C4-2B (cell line): ENCODE measurements at regions not wholly inside any gene's neighbourhood (a gene's known extent, or its start where the extent isn't known, plus 50 kb on each side); places are given as distances from the start of the nearest gene placed in this dataset.

Source experiments
- H3K27ac ChIP-seq: fragments of 450-650 bp; 2 replicates; pipeline ENCODE4 v1.5.1; 2017
- ZFX ChIP-seq: fragments of 450-650 bp; IDR thresholded peaks from 2 replicates; pipeline ENCODE4 v1.6.1; 2017
- TF ChIP-seq, protein P1 (sequence below): fragments of 450-650 bp; conservative IDR thresholded peaks from 2 replicates; pipeline ENCODE4 v1.5.1; 2017; ENCODE audit warnings: mild to moderate bottlenecking

DNA sequence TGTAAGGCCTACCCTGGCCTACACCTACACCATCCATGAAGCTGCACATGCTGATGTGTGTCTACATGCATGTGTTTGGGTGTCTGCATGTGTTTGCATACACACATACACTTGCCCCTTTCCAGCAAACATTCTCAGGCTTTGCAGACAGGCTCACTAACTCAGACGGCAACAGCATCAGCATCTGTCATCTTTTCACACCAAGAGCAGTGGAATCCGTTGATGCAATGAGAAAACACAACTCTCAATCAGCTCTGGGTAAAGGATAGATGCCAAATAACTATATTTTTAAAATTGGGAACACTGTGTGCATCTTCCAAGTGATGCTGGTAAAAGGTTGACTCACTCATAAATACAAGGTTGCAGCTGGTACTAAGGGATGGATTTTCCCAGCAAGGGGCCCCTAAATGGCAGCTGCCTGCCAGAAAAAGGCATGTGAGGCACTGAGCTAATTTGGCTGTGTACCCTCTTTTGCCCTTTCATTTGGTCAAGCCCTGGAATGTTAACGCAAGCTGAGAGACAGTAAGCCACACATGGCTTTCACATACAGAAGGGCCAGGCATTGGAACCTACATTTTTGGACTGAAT, 296.3 kb upstream of the NPSR1 start:
- no peak for TF ChIP-seq ZFX
- TF ChIP-seq, protein P1, sequence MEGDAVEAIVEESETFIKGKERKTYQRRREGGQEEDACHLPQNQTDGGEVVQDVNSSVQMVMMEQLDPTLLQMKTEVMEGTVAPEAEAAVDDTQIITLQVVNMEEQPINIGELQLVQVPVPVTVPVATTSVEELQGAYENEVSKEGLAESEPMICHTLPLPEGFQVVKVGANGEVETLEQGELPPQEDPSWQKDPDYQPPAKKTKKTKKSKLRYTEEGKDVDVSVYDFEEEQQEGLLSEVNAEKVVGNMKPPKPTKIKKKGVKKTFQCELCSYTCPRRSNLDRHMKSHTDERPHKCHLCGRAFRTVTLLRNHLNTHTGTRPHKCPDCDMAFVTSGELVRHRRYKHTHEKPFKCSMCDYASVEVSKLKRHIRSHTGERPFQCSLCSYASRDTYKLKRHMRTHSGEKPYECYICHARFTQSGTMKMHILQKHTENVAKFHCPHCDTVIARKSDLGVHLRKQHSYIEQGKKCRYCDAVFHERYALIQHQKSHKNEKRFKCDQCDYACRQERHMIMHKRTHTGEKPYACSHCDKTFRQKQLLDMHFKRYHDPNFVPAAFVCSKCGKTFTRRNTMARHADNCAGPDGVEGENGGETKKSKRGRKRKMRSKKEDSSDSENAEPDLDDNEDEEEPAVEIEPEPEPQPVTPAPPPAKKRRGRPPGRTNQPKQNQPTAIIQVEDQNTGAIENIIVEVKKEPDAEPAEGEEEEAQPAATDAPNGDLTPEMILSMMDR: no peak
- no peak overlapping the region for H3K27ac ChIP-seq

DNA sequence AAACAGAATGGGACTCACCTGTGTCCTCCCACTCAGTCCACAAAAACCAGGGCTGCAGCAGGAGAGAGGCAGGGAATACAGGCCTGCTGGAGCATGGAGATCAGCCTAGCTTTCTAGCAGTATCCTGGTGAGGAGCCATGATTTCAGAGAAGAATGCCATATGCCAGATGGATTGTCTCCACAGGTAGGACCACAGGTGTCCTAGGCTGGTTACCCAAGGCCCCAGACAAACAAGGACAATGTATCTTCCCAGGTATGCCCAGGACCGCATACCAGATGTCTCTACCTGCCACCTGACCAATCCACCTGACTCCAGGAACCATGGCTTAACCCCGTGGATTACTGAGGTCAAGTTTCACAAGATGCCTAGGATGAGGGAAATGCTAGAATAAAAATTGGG, 295.4 kb upstream of the NPSR1 start:
- TF ChIP-seq ZFX: no peak
- TF ChIP-seq, protein P1: no peak

DNA sequence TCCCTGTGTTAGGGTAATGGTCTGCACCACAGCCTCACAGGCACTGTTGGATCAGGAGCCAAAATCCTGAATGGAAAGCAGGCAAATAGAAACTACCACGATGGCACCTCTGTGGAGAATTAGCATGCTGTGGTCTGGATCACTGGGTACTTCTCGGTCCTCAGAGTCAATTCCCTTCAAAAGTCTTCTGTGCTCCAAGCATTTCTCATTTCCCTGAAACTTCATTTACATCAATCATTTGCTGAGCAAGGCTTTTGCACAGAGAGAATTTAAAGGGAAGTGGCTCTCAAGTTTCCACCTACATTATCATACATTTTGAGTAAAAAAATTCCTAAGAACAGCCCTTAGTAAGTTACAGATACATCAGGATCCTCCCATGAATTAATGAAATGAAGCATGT, 293.9 kb upstream of the NPSR1 start:
- no peak overlapping the region for H3K27ac ChIP-seq
- TF ChIP-seq ZFX: no peak
- TF ChIP-seq, protein P1: no peak

More for the DNA sequence above, 295.4 kb upstream of the NPSR1 start:
- H3K27ac ChIP-seq: no peak overlapping the region

DNA sequence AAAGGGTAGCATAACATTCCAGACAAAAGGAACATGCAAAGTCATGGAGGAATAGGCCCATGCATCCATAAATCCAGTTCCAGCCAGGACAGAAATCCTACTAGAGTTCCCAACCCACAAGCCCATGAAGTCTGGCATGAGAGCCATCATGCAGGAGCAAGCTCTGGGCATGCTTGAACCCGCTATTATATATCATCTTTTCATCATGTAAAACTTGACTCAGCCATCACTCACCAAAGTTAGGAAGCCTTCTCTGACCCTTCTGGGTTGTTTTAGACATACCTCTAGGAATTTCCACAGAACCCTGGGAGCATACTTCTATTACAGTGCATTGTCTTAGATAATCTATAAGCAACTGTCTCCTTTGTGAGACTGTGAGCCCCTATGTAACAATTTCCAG, 293.0 kb upstream of the NPSR1 start:
- TF ChIP-seq ZFX: no peak
- TF ChIP-seq, protein P1: no peak
- H3K27ac ChIP-seq: no peak overlapping the region

DNA sequence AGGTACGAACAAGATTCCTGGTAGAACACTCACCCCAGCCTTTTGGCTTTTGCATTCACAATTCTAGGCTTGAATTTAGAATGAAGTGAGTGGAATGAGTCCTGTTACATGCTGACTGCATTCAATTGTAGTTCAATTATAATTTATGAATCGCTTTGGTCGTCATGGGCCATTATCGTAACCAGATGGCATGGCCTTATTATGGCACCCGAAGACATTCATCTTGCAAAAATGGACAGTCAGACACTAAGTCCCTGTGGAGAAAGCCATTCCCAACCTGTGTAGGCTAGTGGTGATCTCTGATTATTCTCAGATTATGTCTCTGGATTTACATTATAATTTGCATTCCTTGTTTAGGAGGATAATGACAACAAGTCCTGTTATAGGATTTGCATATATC, 292.4 kb upstream of the NPSR1 start:
- TF ChIP-seq, protein P1: no peak
- TF ChIP-seq ZFX: no peak
- H3K27ac ChIP-seq: no peak overlapping the region

DNA sequence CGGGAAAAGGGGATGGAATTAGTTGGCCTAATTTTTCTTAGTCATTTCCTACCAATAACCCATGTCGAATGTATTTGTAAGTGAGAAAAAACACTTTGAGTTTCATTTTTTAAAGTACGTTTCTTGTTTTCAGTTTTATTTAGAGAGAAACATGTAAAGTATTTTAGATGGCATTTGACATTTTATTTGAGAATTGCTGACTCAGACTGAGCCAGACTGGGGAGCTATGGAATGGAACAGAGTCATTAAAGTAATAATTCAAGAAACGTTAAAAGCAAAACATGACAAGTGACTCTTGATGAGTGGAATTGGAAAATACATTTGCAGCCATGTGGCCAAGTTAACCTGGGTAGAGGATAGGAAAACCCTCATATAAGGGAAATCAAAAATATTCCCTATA, 286.1 kb upstream of the NPSR1 start:
- TF ChIP-seq, protein P1: no peak
- no peak for TF ChIP-seq ZFX
- H3K27ac ChIP-seq: no peak overlapping the region

DNA sequence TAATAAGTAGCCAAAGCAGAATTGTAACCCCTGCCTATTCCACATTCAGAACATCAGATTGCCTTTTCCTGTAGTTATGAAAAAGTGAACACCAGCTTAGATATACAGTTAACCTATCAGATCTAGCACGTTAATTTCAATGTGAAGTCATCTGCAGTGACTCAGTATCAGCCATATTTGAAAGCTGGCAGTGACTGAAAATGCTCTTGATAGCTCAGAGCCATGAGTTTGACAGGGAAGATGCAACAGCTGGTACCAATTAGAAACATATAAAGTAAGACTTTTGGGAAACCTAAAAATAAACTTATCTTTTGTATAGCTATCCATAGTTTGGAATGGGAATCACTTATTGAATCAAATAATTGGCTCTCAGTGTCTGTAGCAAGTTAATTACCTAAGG, 284.1 kb upstream of the NPSR1 start:
- H3K27ac ChIP-seq: no peak overlapping the region
- TF ChIP-seq, protein P1: no peak
- TF ChIP-seq ZFX: no peak
